SKM-1 treated with dmso at 0.1 percent for 144 hours (cell line): ENCODE measurements at regions not wholly inside any gene's neighbourhood (a gene's known extent, or its start where the extent isn't known, plus 50 kb on each side); places are given as distances from the start of the nearest gene placed in this dataset.

Experiments used
- DNase-seq: peaks from one replicate; lab custom pipeline; 2025; ENCODE audit not compliant: unreplicated experiment; lab: John Stamatoyannopoulos, UW

DNA sequence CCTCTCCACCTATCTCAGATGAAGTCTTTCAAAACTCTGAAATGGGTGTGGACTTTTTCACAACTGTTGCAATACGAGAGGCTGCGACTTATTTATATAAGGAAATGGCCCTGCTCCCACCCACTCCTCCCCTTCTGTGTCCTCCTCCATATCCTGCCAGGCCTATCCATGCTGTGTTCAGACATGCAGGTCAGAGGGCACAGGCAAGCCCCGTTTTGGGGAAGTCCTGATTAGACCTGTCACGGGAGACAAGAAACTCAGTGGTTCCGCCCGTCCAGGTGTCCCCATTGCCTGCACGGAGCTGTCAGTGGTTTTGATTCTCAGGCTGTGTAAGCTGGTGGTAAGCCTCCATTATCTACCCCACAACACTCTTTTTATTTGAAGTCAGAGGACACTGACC, 99.6 kb upstream of the MGAT5 start:
- DNase-seq = peak; percentile 54

DNA sequence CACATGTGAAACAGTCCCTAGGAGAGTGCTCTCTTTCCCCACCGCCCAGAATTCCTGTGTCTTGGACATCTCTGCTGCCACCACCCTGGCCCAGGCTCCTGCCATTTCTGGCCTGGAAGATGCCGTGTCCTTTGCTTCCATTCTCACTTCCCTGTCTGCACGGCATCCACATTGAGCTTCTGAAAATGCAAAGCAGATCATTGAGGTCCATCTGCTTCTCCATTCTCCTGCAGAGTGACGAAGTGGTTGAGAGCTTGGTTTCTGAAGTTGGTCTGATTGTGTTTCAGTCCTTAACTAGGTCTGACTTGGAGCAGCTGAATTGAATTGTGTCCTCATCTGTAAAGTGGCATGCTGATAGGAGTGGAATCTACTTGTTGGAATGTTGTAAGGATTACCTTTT, 98.7 kb upstream of the MGAT5 start:
- DNase-seq = no peak

DNA sequence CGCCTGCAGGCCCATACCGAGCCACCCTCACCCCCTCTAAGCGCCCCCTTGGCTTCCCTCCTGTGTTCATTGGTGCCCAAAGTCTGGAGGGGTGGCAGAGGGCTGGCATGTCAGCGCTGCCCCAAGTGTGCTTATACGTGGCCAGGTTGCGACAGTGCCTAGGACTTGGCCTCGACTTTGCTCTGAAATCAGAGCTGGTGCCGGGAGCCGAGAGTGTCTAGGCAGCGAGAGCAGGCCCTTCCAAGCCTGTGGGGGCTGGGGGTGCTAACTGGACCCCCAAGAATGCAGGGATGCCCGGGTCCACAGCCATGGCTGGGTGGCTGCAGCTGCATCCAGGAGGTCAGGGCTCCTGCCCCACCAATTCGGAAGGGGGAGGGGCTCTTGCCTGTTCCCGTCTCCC, 95.6 kb upstream of the MGAT5 start:
- no peak for DNase-seq

DNA sequence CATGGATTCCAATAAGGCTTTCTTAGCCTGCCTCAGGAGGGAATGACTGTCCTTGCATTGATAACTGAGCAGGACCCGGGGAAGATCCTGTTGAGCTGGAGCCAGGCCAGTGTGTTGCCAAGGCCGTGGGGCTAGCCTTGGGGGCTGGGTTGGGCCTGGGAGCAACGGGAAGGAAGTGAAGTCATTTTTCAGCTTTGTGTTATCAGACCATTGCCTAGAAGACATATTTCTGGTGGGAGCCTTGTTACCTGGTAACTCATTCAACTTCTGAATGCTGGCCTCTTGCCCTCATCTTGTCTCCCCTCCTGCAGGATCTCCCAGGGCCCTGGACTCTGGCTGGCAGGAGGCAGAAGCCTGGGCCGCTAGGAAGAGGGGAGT, 92.7 kb upstream of the MGAT5 start:
- peak; percentile 55 for DNase-seq

DNA sequence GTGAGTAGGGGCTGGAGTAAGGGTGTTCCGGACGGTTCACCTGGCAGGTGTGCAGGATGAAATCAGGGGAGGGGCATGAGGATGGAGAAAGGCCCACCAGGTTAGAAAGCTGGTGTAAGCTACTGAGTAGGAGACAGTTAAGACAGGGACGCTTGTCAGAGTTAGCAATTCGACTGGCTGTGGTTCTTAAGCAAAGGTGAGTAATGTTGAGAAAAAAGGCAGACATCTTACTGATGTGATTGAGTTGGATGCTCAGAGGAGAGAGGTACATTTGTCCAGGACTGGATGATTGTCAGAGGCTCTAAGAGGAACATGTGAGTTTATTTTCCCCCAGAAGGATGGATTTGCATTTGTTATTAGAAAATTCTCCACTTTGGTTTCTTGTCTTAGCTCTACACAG, 90.5 kb upstream of the MGAT5 start:
- no peak for DNase-seq

DNA sequence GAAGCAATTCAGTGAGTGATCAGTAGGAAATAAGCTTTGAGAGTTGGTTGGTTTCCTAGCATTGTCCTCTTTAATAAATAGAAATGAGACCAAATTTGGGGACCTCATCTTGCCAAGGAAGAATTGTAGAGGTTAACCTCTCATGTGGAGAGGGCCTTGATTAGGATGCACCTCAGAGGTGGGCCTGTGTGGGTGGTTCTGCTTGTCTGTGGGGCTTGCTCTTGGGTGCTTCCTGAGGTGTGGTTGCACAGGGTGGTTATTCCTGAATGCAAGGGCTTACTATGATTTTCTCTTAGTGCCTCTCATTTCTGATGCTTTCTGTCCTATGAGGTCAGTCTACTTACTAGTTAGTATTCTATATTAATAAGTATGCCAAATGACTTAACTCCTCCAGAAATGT, 89.6 kb upstream of the MGAT5 start:
- DNase-seq = no peak

DNA sequence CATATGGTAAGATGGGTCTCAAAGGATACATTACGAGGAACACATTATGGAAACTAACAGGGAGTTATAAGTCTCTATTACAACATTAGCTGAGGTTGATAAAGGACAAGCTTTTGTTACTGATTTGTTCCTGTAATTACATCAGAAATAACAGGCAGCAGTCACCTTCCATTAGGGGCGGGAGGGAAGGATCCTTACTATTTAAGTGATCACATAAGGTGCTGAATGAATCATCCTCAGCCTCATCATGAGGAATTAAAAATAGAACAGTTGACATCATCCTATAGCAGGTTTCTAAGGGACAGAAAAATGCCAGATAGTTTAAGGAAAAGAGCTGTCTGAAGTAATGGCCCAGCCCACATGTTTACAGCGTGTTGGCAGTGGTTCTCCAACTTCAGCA, 86.9 kb upstream of the MGAT5 start:
- DNase-seq = no peak

DNA sequence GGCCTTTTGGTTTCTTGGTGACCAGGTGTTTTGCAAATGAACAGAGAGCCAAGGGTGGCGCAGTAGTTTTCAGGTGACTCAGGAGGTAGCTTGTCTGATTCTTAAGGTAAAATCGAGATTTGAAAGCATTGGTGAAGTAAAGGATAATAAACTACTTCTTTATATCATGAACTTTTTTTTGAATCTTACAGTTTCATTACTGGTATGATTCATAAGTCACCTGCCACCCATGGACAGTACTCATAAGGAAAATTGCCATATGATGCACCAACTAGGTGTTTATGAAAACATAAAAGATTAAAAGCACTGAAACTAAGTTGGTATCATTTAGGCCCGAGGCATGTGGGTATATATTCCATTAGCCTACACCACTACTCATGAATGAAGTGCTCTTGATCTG, 84.1 kb upstream of the MGAT5 start:
- no peak for DNase-seq

DNA sequence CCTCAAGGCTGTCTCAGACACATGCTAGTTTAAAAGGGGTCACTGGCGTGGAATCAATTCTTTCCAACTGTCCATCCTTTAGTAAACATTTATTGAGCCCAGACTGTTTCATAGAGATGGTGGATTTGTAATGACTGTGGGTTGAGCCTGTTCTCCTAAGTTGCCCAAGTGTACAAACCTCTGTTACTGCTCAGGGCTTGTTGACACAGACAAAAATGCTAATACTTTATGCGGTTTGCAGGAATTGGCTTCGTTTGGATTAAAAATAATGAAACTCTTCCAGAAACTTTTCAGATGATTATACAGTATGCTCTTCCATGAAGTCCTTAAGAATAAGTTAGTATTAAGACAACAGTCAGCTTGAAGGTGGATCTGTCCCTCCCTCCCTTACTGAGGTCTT, 83.6 kb upstream of the MGAT5 start:
- no peak for DNase-seq

DNA sequence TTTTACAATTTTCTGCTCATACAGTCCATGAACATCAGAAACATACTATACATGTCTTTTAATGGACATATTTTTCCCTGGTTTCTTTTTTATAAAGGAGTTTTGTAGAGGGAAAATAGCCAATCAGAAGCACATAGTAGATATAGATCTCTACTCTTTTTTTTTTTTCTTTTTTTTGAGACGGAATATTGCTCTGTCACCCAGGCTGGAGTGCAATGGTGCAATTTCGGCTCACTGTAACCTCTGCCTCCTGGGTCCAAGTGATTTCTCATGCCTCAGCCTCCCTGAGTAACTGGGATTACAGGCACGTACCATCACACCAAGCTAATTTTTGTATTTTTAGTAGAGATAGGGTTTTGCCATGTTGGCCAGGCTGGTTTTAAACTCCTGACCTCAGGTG, 83.2 kb upstream of the MGAT5 start:
- DNase-seq = no peak

DNA sequence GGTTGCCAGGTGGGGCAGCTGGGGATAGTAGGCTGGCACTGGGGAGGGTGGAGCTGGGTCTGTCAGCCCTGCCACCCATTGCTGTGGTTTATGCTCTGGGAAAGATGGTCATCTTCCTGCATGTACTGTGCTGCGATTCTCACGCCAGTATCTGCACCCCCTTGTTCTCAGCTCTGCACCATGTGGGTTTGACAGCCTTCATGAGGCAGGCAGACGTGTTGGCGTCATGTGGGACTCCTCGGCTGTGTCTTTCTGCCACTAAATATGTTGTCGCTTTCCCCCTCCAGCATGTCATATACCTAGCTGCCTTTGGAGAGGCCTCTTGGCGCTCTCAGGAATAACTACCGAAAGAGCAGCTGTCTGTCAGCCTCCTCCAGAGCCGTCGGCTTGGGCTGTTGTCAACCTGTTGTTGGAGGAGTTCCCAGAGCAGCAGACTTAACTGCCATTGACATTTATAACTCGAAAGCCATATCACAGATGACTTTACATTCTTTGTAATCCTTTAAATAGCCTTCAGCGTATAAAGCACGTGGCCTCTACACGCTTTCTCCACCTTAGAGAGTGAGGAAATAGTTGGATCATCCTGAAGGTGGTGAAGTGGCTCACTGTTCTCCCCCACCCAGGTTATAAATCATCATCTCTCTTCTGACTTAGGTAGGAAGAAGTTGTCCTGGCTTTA, 80.4 kb upstream of the MGAT5 start:
- no peak for DNase-seq

DNA sequence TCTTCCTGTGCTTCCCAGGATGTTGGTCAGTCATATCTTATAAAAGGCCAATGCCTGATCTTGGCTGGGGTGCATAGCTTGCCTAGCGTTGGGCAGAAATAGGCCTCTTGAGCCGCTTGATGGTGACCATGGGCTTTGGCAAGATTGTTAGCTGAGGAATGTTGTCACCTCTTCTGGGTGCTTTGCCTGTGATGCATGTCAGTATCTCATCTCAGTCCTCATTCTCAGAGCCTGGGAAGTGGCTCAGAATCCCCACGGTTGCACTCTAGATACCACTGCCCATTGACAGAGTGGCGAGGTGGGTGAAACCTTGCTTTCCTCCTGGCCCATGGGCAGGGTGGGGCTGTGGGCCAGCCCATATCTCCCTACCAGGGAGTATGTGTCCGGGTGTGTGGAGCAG, 79.2 kb upstream of the MGAT5 start:
- no peak for DNase-seq

DNA sequence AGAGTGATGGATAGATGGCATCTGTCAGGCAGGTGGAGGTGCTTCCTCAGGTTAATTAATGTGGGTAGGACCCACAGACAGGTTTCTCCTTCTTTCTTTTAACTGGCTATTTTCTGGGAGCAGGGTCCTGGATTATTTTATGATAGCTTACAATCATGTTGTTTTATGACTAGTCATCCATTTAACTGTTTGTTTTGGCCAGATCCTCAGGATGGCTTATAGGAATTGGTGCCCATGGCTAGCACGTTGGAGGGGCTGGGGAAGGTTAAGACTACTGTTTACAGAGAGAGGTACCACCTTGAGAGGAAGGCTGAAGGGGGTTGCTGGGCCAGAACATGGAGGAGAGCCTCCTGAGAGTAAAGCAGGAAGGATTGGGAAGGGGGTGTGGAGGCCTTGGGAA, 78.0 kb upstream of the MGAT5 start:
- DNase-seq = no peak

DNA sequence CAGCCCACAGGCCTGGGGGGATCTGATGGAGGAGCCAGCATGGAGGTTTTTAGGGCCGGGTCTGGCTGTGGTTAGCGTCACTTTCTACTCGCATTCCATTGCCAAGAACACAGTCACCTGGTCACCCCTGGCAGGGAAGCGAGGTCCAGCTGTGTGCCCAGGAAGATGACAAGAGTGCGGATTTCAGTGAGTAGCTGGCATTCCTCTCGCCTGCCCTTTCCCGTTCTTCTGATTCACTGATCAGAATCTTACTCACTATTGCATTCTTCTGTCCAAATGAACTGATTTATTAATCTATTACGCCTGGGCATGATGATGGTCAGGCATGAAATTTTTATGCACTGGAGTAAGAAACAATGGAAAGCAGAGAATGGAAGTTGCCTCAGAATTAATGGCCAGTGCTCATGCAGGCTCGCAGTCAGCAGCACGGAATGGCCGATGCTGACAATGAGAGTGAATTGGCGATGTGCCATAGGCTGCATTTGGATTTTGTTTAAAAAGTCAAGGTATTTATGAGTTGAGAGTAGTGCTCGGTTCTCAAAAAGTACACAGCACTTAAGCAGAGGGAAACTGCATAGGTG, 76.4 kb upstream of the MGAT5 start:
- DNase-seq = no peak

DNA sequence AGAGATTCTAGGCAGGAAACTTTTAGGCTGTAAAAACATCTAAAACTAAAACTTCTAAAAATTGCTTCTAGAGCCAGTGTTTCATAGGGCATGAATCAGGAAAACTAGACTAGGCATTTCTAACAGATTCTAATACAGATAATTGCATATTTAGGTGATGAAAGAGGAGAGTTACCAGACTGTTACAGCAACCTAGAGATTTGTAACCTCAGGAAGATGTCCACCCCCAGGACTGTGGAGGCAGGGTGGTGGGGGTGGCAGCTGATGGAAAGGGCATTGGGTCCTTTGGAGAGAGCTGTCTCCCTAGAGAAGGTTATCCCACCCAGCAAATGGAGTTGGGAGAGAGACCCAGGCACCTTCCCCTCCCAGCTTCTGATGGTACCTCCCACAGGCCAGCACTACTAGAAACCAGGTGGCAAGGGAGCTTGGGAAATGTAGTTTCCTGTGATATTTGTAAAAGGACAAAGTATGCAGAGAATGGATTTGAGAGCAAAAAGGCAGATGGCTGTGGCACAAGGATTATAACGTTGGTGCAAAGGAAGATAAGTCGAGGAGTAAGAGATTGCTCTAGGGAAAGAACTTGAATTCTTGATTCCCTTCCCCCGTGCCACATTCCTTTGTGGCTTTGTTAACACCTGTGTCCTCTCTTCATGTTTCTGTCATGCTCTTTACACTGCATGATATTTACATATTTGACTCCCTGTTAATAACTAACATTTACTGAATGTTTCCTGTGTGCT, 75.6 kb upstream of the MGAT5 start:
- DNase-seq = no peak

DNA sequence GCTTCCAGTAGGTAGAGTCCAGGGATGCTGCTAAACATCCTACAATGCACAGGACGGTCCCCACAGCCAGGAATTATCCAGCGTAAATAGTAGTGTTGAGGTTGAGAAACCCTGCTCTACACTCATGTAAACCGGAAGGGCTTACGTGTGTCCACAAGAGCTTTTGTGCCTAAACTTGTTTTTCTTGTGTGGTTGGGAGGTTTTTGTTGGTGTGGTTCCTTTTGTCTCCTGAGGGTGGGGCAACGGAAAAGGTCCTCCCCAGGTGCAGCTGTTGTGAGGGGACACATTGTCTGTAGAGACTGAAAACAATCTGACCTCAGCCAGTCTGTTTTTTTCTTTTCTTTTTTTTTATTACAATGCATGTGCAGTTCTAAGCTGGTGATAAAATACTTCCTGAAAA, 72.7 kb upstream of the MGAT5 start:
- DNase-seq = no peak

DNA sequence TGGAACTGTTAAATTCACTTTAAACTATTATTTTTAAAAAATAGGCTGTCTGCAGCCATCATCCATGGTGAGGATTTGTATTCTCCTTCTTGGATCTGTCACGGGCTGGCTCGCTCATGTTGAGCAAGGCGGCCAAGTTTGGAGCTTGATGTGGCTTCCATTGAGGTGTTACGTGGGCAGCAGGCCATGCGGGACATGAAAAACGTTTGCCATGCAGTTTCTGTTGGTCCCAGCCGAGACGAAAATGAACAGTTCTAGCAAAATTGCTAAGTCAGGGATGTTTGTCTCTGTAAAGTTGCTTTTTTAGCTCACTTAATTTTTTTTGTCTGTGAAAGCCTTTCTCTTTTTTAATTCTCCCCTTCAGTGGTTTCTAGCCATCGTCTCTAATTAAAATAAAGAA, 70.2 kb upstream of the MGAT5 start:
- DNase-seq = no peak

DNA sequence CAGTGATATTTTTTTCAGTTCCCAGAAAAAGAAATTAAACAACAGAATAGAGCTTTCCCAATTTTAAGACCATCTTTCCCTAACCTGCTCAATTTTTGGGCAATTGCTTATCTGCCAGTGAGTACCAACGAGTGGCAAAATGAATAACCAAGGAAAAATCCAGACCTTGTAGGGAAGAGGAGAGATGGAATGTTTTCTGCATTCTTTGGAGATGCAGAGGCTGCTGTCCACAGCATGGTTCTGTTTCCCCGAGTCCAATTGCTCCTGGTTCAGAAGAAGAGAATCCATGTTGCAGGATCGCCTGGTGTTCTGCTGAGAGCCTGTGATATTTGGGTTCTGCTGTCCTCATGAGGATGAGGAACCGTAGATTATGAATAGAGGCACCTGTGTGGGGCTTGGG, 68.2 kb upstream of the MGAT5 start:
- DNase-seq = no peak

DNA sequence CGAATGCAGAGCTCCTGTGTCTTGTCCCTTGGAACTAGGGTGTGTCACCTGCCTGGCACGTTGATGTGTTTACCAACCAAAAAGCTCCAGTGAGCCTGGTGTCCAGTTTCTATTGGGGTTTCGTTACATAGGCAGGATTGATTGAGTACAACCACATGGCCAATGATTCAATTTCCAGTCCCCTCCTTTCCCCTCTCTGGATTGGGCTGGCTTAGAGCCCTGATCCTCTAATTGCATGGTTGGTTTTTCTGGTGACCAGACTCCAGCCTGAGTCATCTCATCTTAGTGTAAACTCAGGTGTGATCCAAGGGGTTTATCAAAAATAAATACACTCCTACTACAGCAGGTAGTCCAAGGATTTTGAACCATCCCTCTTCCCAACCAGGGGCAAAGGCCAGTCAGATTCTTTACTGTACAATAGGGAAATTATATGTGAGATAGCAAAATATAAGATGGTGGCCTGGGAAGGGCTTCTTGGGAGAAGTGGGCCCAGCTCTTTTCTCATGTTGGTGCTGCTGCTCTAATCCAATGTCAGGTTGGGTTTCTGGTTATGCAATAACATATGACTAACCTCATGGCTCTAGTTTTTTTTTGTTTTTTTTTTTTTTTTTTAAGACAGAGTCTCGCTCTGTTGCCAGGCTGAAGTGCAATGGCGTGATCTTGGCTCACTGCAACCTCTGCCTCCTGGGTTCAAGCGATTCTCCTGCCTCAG, 64.7 kb upstream of the MGAT5 start:
- no peak for DNase-seq

DNA sequence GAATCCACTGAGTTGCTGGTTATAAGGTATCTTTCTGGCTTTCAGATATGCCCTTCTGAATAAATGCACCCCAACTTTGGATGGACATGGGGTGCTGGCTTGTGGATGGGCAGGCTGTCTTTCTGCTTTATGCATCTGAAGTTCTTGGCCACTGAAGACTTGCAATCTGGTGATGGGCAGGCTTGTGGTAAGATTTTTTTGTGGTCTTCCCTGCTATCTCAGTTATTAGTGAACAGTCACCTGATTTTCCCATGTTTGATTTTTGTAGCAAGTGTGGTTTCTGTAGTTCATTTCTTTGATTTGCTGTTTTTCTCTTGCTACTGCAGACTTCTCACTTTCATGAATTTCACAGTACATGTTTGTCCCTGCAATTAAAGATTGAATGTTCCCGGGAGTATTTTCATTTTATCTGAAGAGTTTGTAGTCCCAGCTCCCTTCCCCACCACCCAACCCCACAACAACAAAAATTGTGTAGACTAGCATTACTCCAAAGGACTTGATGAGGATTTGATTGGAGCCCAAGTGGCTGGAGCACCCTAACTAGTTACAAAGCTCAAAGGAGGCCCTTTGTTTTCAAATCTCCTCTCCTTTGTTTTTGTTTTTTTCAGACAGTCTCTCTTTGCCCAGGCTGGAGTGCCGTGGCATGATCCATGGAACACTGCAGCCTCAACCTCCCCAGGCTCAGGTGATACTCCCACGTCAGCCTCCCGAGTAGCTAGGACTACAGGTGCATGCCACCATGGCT, 63.6 kb upstream of the MGAT5 start:
- no peak for DNase-seq

DNA sequence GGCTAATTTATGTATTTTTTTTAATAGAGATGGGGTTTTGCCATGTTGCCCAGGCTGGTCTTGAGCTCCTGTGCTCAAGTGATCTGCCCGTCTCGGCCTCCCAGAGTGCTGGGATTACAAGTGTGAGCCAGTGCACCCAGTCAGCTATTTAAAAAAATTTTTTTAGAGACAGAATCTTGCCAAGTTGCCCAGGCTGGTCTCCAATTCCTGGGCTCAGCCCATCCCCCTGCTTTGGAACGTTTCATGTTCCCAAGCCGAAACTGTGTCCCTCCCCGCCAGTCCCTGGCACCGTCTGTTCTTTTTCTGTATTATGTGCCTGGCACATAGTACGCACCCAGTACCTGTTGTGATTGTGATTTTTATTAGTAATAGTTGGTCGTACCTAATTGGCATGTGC, 63.1 kb upstream of the MGAT5 start:
- no peak for DNase-seq
